OCI-LY3 (cell line): ENCODE measurements at regions not wholly inside any gene's neighbourhood (a gene's known extent, or its start where the extent isn't known, plus 50 kb on each side); places are given as distances from the start of the nearest gene placed in this dataset.

Experiments
- CTCF ChIP-seq: fragments of 200-600, 300-600 bp; sonication (generic); IDR thresholded peaks from 2 replicates; pipeline ENCODE4 v1.5.1; 2014; ENCODE audit warnings: antibody characterized with exemption, low read length, low read depth
- EZH2phosphoT487 ChIP-seq: fragments of 200-600 bp; shearing (Covaris generic); IDR thresholded peaks from 2 replicates; pipeline ENCODE4 v1.6.1; 2018; ENCODE audit warnings: antibody characterized with exemption, mixed run types, low read depth

- TF ChIP-seq EZH2phosphoT487 (no peak), CTCF (no peak)
Observed at GRCh38 chr6:121535777-121536176, 100.3 kb downstream of the GJA1 start.
